ENCODE measurements at regions not wholly inside any gene's neighbourhood (a gene's known extent, or its start where the extent isn't known, plus 50 kb on each side); places are given as distances from the start of the nearest gene placed in this dataset.
"Not testable (repeated sequence)": the region's sequence is repeated elsewhere in the genome, so short reads cannot be mapped to it uniquely, and the experiment has no call there.

DNA sequence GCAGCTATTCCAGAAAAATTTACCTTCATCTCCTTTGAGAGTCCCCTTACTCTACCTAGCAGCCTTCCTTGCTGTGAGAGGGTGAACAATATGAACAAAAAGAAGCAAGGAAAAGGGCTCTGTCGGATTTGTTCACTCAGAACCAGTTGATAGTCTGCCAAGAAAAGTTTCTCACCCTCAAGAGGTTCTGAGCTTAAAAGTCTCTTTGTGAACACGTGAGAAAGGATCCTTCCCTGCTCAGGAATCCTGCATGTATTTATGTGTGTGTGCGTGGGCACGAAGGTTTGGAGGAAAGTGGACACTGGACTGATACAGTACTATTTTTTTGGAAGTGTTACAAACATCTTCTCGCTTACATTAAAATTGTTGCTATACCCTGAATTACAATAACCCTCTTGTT is 178.6 kb upstream of the JADE1 start:
- TF ChIP-seq, protein P1, sequence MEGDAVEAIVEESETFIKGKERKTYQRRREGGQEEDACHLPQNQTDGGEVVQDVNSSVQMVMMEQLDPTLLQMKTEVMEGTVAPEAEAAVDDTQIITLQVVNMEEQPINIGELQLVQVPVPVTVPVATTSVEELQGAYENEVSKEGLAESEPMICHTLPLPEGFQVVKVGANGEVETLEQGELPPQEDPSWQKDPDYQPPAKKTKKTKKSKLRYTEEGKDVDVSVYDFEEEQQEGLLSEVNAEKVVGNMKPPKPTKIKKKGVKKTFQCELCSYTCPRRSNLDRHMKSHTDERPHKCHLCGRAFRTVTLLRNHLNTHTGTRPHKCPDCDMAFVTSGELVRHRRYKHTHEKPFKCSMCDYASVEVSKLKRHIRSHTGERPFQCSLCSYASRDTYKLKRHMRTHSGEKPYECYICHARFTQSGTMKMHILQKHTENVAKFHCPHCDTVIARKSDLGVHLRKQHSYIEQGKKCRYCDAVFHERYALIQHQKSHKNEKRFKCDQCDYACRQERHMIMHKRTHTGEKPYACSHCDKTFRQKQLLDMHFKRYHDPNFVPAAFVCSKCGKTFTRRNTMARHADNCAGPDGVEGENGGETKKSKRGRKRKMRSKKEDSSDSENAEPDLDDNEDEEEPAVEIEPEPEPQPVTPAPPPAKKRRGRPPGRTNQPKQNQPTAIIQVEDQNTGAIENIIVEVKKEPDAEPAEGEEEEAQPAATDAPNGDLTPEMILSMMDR (IDR thresholded peaks at IDR 0.05), result no peak
- DNase-seq (ENCODE audit: extremely low spot score, unreplicated experiment), result no peak
- Mint-ChIP-seq H3K27me3 (ENCODE audit: unreplicated experiment) (peaks cover 8% of the 10 kb centered on the region), H3K4me3 (ENCODE audit: unreplicated experiment) (no peak overlapping the region), H3K9me3 (ENCODE audit: unreplicated experiment) (no peaks in the 10 kb centered on the region), H3K4me1 (ENCODE audit: unreplicated experiment) (peaks cover 5% of the 10 kb centered on the region), H3K36me3 (ENCODE audit: unreplicated experiment) (no peaks in the 10 kb centered on the region), H3K27ac (ENCODE audit: unreplicated experiment) (no peak overlapping the region)

DNA sequence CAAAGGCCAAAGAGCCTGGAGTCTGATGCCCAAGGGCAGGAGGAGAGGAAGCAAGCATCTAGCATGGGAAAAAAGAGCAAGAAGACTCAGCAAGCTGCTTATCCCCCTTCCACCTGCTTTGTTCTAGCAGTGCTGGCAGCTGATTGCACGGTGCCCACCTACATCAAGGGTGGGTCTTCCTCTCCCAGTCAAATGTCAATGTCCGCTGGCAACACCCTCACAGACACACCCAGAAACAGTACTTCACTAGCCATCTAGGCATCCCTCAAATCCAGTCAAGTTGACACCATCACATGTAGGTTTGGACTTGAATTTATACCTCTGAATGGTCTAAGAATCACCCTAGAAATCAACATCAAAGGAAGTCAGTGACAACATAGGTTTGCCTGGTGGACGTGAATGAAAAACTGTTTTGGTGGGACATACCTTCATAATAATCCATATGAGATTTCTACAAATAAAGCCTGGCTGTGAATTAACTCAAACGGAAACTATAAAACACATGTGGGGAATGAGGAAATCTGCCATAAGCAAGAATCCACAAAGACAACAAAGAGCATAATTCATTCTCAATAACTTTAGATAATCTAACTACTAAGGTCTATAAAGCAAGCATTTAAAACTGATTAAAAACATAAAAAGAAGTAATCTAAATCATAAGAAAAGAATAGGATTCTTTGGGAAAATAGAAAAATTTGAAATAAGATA is 185.8 kb upstream of the JADE1 start:
- TF ChIP-seq, protein P1 (IDR thresholded peaks at IDR 0.05), result no peak
- DNase-seq (ENCODE audit: extremely low spot score, unreplicated experiment), result no peak
- Mint-ChIP-seq H3K4me3 (ENCODE audit: unreplicated experiment) (no peak overlapping the region), H3K4me1 (ENCODE audit: unreplicated experiment) (no peaks in the 10 kb centered on the region), H3K9me3 (ENCODE audit: unreplicated experiment) (peaks cover 7% of the 10 kb centered on the region), H3K36me3 (ENCODE audit: unreplicated experiment) (no peaks in the 10 kb centered on the region), H3K27me3 (ENCODE audit: unreplicated experiment) (peaks cover 8% of the 10 kb centered on the region), H3K27ac (ENCODE audit: unreplicated experiment) (no peak overlapping the region)

DNA sequence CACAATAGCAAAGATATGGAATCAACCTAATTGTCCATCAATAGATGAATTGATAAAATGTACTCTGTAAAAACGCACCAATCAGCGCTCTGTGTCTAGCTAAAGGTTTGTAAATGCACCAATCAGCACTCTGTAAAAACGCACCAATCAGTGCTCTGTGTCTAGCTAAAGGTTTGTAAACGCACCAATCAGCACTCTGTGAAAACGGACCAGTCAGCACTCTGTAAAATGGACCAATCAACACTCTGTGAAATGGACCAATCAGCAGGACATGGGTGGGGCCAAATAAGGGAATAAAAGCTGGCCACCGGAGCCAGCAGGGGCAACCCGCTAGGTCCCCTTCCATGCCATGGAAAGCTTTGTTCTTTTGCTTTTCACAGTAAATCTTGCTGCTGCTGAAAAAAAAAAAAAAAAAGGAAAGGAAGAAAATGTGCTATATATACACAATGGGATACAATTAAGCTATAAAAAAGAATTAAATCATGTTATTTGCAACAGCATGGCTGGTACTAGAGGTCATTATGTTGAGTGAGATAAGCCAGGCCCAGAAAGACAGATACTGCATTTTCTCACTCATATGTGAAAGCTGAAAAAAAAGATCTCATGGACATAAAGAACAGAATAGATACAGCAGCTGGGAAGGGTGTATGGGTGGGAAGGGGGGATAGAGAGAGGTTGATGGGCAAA is 189.1 kb upstream of the JADE1 start:
- H3K4me1 Mint-ChIP-seq (ENCODE audit: unreplicated experiment); DNase-seq (ENCODE audit: extremely low spot score, unreplicated experiment); H3K36me3 Mint-ChIP-seq (ENCODE audit: unreplicated experiment); H3K4me3 Mint-ChIP-seq (ENCODE audit: unreplicated experiment); H3K27me3 Mint-ChIP-seq (ENCODE audit: unreplicated experiment); H3K9me3 Mint-ChIP-seq (ENCODE audit: unreplicated experiment); H3K27ac Mint-ChIP-seq (ENCODE audit: unreplicated experiment): not testable (repeated sequence)

GRCh38 chr4:128615197-128615596 is 194.3 kb upstream of the JADE1 start:
- no peaks in the 10 kb centered on the region for H3K36me3 Mint-ChIP-seq (ENCODE audit: unreplicated experiment)
- no peaks in the 10 kb centered on the region for H3K27me3 Mint-ChIP-seq (ENCODE audit: unreplicated experiment)
- TF ChIP-seq, protein P1 (IDR thresholded peaks at IDR 0.05), result no peak
- peaks cover 4% of the 10 kb centered on the region for H3K4me1 Mint-ChIP-seq (ENCODE audit: unreplicated experiment)
- H3K4me3 Mint-ChIP-seq (ENCODE audit: unreplicated experiment), result no peak overlapping the region
- no peak for DNase-seq (ENCODE audit: extremely low spot score, unreplicated experiment)
- peaks cover 2% of the 10 kb centered on the region for H3K9me3 Mint-ChIP-seq (ENCODE audit: unreplicated experiment)
- no peak overlapping the region for H3K27ac Mint-ChIP-seq (ENCODE audit: unreplicated experiment)

DNA sequence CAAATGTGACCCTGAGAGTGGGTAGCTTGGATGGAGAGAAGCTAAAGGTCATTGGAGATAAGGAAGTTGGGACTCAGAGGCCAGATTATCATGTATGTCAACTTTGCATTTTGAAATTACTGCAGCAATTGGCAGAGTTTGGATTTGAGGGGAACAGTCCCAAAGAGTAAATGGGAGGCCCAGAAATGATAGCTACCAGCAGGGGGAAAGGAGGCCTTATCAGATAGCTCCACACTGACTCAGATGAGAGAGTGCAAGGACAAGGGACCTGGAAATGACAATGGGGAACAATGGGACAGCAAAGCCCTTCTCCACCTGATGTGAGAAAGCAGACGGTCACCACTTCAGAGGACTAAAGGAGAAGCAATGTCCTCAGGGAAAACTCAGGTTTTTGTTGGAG is 201.5 kb upstream of the JADE1 start:
- TF ChIP-seq, protein P1 (IDR thresholded peaks at IDR 0.05), result no peak
- no peaks in the 10 kb centered on the region for H3K27me3 Mint-ChIP-seq (ENCODE audit: unreplicated experiment)
- no peak overlapping the region for H3K27ac Mint-ChIP-seq (ENCODE audit: unreplicated experiment)
- no peak for DNase-seq (ENCODE audit: extremely low spot score, unreplicated experiment)
- H3K9me3 Mint-ChIP-seq (ENCODE audit: unreplicated experiment), result no peaks in the 10 kb centered on the region
- no peak overlapping the region for H3K4me3 Mint-ChIP-seq (ENCODE audit: unreplicated experiment)
- peaks cover 10% of the 10 kb centered on the region for H3K4me1 Mint-ChIP-seq (ENCODE audit: unreplicated experiment)
- no peaks in the 10 kb centered on the region for H3K36me3 Mint-ChIP-seq (ENCODE audit: unreplicated experiment)
